ENCODE measurements at regions not wholly inside any gene's neighbourhood (a gene's known extent, or its start where the extent isn't known, plus 50 kb on each side); places are given as distances from the start of the nearest gene placed in this dataset.
A peak's percentile ranks its signal among the peaks of the same experiment; 100 is the strongest.
"Not testable (repeated sequence)": the region's sequence is repeated elsewhere in the genome, so short reads cannot be mapped to it uniquely, and the experiment has no call there.

DNA sequence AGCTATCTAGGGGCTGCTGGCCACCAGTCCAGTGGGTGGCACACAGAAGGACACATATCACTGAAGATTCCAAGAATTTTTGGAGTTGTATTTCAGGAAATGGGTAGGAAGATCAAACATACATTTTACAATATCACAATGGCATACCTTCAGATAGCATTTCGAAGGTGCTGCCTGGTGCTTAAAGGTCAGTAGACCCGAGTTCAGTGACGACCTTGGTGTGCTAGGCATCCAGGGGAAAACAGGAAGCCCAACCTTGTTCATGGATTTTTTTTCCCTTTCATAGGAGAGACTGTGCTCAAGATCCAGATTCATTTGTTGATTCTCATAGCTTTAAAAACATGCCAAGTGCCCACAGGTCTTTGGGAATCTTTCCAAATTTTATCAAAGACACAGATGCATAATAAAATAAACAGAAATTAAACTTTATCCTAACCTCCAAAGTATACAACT, 51.0 kb upstream of the RCBTB2 start:
- Histone ChIP-seq H3K27ac (no peak overlapping the region), H3K27me3 (no peaks in the 10 kb centered on the region), H3K4me3 (no peak overlapping the region), H3K36me3 (no peaks in the 10 kb centered on the region), H3K9me3 (peaks cover 0 to 2% of the 10 kb centered on the region in 2 donors), H3K4me1 (peaks cover 21 to 41% of the 10 kb centered on the region in 2 donors)
- TF ChIP-seq, protein P1, sequence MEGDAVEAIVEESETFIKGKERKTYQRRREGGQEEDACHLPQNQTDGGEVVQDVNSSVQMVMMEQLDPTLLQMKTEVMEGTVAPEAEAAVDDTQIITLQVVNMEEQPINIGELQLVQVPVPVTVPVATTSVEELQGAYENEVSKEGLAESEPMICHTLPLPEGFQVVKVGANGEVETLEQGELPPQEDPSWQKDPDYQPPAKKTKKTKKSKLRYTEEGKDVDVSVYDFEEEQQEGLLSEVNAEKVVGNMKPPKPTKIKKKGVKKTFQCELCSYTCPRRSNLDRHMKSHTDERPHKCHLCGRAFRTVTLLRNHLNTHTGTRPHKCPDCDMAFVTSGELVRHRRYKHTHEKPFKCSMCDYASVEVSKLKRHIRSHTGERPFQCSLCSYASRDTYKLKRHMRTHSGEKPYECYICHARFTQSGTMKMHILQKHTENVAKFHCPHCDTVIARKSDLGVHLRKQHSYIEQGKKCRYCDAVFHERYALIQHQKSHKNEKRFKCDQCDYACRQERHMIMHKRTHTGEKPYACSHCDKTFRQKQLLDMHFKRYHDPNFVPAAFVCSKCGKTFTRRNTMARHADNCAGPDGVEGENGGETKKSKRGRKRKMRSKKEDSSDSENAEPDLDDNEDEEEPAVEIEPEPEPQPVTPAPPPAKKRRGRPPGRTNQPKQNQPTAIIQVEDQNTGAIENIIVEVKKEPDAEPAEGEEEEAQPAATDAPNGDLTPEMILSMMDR (IDR thresholded peaks at IDR 0.05): no peak
- ATAC-seq (no peak), DNase-seq (no peak)
- intact Hi-C loops (cut with DNase I): loop anchor here in 1 of 2 donors (5.0 kb wide), 1 partner anchor 252 kb away; no protein-coding TSS in a partner anchor

DNA sequence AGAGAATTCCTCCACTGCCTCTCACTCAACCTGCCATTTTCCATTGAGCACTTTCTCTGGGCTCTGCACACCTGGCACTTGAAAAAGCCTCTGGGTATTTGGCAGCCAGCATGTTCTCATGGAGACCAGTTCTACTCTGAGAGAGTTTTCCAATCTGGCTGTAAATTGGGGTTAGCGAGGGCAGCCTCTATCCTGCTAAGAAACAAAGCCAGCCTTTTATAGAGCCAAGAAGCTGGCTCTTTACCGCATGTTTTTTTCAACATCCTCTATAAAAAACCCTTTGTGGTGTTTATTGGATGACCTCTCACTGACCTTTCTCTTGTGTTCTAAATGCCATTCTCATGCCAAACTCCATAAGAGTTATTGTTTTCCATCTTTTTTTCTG, 52.6 kb upstream of the RCBTB2 start:
- Histone ChIP-seq H3K9me3 (peaks cover 0 to 2% of the 10 kb centered on the region in 2 donors), H3K27ac (no peak overlapping the region), H3K36me3 (no peaks in the 10 kb centered on the region), H3K4me1 (peaks cover 14 to 25% of the 10 kb centered on the region in 2 donors), H3K27me3 (no peaks in the 10 kb centered on the region), H3K4me3 (no peak overlapping the region)
- intact Hi-C loops (cut with DNase I): no loop called here
- TF ChIP-seq, protein P1 (IDR thresholded peaks at IDR 0.05): no peak
- ATAC-seq (peak; percentile 55), DNase-seq (no peak)

DNA sequence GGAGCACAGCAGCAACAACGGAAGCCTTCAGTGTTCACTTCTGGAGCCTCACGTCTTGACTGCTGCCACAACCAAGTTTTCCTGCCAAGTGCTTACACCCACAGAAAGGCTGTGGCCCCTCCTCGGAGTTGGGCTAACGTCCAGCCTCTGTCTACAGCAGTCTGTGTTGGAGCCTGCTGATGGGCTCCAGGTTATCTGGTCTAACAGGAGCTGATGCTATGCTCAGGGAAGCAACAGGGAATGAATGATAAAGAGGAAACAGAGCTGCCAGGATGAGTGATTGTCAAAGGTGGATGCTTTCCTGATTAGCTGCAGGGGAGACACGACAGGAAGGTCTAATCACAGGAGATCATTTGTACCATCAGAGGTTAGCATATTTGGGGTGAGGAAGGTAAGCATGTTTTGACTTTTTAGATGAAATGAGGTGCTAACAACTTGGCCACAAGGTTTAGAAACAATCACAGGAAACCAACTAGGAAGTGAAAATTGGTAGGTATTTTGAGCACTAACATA, 53.8 kb upstream of the RCBTB2 start:
- no peak overlapping the region for H3K27ac ChIP-seq
- intact Hi-C loops (cut with DNase I): no loop called here
- DNase-seq: peak in 1 of 4 donors; percentile 51
- H3K9me3 ChIP-seq: peaks cover 0 to 2% of the 10 kb centered on the region in 2 donors
- ATAC-seq: peak; percentile 31
- no peak overlapping the region for H3K4me3 ChIP-seq
- H3K36me3 ChIP-seq: no peaks in the 10 kb centered on the region
- peaks cover 14 to 23% of the 10 kb centered on the region in 2 donors for H3K4me1 ChIP-seq
- TF ChIP-seq, protein P1 (IDR thresholded peaks at IDR 0.05): no peak
- no peaks in the 10 kb centered on the region for H3K27me3 ChIP-seq

DNA sequence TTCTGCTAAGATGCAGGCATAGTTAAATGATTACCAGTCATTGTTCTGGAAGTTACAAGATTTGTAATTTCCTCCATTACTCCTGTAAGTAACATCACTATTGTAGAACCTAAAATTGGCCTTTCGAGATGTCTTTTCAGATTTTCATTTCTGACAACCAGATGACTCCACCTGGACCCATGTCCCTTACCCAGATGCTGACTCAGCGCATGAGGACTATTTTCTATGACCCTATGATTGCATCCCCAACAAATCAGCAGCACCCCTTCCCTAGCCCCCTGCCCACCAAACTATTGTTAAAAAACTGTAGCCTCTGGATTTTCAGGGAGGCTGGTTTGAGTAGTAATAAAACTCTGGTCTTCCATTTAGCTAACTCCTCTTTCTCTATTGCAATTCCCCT, 55.2 kb upstream of the RCBTB2 start:
- Histone ChIP-seq H3K27me3 (no peaks in the 10 kb centered on the region), H3K27ac (no peak overlapping the region), H3K9me3 (peaks cover 0 to 2% of the 10 kb centered on the region in 2 donors), H3K4me1 (peaks cover 14 to 23% of the 10 kb centered on the region in 2 donors), H3K4me3 (no peak overlapping the region), H3K36me3 (no peaks in the 10 kb centered on the region)
- TF ChIP-seq, protein P1 (IDR thresholded peaks at IDR 0.05): no peak
- ATAC-seq: no peak
- intact Hi-C loops (cut with DNase I): no loop called here
- DNase-seq: no peak

DNA sequence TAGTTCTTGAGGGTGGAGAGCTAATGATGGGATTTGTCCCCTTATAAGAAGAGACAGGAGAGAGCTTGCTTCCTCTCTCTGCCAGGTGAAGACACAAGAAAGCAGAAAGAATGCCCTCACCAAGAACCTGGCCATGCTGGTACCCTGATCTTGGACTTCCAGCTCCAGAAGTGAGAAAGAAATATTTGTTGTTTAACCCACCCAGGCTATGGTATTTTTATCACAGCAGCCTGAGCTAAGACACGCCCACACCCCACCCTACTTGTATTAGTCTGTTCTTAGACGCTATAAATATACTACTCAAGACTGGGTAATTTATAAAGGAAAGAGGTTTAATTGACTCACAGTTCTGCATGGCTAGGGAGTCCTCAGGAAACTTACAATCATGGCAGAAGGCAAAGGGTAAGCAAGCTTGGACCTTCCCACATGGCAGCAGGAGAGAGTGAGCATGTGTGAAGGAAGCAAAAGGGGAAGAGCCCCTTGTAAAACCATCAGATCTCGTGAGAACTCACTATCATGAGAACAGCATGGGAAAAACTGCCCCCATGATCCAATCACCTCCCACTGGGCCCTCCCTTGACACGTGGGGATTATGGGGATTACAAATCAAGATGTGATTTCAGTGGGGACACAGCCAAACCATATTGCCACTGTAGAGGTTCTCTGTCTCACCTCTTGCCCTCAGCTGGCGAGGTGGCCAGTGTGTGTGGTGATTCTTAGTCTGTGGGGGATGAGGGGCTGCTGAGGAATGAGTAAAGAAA, 57.4 kb upstream of the RCBTB2 start:
- no peak overlapping the region for H3K27ac ChIP-seq
- DNase-seq (no peak), ATAC-seq (no peak)
- H3K36me3 ChIP-seq: no peaks in the 10 kb centered on the region
- H3K4me3 ChIP-seq: no peak overlapping the region
- peaks cover 0 to 2% of the 10 kb centered on the region in 2 donors for H3K9me3 ChIP-seq
- H3K4me1 ChIP-seq: peaks cover 12 to 20% of the 10 kb centered on the region in 2 donors
- no peaks in the 10 kb centered on the region for H3K27me3 ChIP-seq
- intact Hi-C loops (cut with DNase I): no loop called here
- TF ChIP-seq, protein P1 (IDR thresholded peaks at IDR 0.05): no peak

DNA sequence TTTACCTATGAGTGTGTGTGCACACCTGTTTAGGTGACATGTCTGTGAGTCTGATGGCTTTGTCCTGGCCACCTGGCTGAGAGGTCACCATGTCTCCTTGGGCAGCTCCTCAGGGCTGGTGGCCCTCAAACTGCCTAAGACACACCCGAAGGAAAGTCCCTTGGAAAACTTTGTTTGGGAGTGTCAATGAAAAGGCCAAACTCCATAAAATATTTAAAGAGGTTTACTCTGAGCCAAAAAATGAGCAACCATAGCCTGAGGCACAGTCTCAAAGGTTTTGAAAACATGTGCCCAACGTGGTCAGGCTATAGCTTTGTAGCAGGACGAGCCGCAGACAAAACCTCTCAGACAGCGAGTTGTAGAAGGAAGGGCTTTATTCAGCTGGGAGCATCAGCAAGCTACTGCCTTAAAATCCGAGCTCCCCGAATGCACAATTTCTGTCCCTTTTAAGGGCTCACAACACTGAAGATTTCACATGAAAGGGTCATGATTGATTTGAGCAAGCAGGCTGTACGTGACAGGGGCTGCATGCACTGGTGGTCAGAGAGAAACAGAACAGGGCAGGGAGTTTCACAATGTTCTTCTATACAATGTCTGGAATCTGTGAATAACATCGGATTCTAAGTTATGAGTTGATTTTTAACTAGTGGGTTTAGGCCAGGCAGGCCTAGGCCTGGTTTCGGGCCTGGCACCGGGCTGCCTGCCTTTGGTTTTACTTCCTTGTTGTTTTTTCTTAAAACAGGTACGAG, 58.4 kb upstream of the RCBTB2 start:
- H3K36me3 ChIP-seq; H3K4me1 ChIP-seq; H3K4me3 ChIP-seq; H3K27ac ChIP-seq; H3K9me3 ChIP-seq; H3K27me3 ChIP-seq; DNase-seq; ATAC-seq; intact Hi-C loops (cut with DNase I): not testable (repeated sequence)

Data from left lung (tissue), 4 donors.